NCI-H524 (cell line): ENCODE measurements at regions not wholly inside any gene's neighbourhood (a gene's known extent, or its start where the extent isn't known, plus 50 kb on each side); places are given as distances from the start of the nearest gene placed in this dataset.

ENCODE experiments used
- DNase-seq, 2 experiments: peaks; one replicate each; lab custom pipeline; 2025; lab: John Stamatoyannopoulos, UW

DNA sequence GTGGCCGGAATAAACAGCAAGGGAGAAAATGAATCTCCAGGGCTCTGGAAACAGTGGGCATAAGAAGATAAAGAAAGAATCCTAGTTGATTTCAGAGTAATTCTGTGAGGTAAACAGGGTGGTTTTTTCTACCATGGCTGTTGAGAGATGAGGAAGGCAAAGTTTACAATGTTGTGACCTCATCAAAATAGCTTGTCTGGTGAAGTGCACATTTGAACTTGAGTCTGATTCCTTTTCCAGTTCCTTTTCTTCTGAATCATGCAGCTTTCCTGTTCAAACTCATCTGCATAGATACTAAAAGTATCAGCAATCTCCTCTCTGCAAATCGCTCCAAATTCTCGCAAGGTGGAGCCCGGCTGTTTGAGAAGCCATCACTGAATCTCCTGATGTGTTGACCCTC lies 161.7 kb downstream of the PLPP3 start:
- no peak for DNase-seq

DNA sequence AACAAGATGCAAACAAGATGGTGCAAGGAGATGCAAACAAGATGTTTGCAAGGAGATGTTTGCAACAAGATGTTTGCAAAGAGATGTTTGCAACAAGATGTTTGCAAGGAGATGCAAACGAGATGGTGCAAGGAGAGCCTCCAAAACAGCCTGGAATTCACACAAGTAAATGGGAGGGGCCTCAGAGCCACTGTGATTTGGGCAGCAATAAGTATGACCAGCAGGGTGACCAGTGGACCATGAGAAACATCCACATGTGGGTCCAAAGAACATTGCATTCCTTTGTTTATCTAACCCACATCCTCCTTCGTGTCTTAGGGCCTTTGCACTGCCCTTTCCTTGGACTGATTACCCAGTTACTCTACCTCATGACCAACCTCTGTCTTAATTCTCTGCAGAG lies 162.9 kb downstream of the PLPP3 start:
- no peak for DNase-seq

GRCh38 chr1:56415720-56416119 lies 163.6 kb downstream of the PLPP3 start:
- DNase-seq, result no peak

- DNase-seq, result no peak
Observed at GRCh38 chr1:56415258-56415657, 164.1 kb downstream of the PLPP3 start.

- DNase-seq, result no peak
Observed at GRCh38 chr1:56414728-56415224, 164.6 kb downstream of the PLPP3 start.

DNA sequence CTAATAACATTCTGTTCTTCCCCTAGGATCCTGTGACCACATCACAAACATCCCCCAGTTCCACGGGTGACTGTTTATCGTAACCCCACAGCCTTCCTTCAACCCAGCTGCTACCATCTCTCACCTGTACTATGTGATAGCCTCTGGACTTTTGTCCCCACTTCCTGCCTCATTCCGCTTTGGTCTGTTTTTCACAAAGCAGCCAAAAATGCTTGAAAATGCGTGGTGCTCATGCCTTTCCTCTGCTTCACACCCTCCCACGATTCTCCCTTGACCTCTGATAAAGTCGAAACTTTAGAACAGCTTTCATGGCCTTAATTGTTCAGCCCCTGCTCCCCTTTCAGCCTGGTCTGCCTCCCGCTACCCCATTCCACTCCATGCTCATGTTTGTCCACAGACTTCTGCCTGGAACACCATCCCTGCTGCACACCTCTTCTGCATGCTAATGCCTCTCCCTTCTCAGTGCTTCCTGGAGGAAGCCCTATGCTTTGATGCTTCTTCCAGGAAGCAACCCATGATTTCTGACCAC lies 165.6 kb downstream of the PLPP3 start:
- no peak for DNase-seq

GRCh38 chr1:56411484-56412180 lies 167.7 kb downstream of the PLPP3 start:
- no peak for DNase-seq

- DNase-seq, result no peak
Observed at GRCh38 chr1:56411021-56411420, 168.3 kb downstream of the PLPP3 start.

DNA sequence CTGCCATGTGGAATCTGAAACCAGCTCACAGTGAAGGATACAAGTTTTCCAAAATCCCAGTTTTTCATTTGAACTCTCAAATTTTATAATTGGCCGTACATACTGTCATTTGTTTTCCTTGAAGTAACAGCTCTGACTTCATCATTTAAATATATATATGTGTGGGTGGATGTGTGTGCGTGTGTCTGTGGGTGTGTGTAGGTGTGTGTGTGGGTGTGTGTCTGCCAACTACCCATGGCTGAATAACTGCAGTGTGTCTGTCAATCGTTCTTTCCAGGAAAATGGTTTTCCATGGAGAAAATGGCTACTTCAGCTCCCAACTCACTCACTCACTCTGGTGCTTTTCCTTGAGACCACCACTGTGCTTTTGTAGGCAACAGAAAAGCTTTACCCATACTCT lies 169.0 kb downstream of the PLPP3 start:
- no peak for DNase-seq

GRCh38 chr1:56409112-56409691 lies 170.2 kb downstream of the PLPP3 start:
- DNase-seq, result peak in 1 of 2 experiments; percentile 23

- DNase-seq, result no peak
Observed at GRCh38 chr1:56406821-56407220, 172.5 kb downstream of the PLPP3 start.

DNA sequence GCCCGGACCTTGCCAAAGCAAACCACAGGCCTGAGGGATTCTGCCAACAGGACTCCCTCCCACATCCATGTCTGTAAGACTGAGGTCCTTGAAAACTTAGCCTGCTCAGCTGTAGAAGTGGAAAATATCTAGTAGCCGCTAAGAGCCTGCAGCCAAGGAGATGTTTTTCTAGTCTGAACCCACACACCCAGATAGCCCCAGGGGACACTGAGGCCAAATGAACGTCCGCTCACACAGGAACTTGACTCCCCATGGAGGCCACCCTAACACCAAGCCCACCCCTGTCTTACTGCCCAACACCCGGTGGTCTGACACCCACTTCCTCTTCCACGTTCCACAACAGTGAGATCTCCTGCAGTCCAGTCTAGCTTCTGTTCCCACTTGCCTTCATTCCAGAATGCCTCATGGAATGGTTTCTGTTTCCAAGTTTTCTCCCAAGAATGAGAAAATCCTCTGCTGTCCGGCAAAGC lies 174.8 kb downstream of the PLPP3 start:
- DNase-seq, result no peak

- DNase-seq, result peak; percentile 27 to 38
Observed at GRCh38 chr1:56404066-56404465, 175.3 kb downstream of the PLPP3 start.

DNA sequence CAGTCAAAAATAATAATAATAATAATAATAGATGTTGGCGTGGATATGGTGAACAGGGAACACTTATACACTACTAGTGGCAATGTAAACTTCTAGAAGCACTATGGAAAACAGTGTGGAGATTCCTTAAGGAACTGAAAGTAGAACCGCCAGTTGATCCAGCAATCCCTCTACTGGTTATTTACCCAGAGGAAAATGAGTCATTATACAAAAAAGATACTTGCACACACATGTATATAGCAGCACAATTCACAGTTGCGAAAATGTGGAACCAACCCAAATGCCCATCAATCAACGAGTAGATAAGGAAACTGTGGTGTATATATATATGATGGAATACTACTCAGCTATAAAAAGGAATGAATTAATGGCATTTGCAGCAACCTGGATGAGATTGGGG lies 176.0 kb downstream of the PLPP3 start:
- DNase-seq, result no peak

DNA sequence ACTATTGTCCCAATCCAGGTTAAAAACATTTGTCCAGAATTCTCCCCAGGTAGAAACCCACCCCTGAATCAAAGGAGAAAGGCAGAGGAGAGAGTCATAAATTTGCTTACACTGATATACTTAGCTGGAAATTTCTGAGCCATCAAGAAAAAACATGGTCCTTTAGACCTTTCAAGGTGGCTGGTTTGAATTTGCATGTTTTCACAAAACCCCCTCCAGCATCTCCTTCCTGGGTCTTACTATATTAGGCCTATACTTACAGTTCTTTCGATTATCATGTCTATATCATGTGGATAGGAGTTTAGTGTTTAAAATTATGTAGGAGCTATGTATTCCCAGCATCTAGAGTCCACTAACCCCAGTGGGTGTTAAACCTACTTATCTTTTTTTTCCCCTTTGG lies 178.2 kb downstream of the PLPP3 start:
- DNase-seq, result no peak

GRCh38 chr1:56400526-56400925 lies 178.8 kb downstream of the PLPP3 start:
- DNase-seq, result no peak

DNA sequence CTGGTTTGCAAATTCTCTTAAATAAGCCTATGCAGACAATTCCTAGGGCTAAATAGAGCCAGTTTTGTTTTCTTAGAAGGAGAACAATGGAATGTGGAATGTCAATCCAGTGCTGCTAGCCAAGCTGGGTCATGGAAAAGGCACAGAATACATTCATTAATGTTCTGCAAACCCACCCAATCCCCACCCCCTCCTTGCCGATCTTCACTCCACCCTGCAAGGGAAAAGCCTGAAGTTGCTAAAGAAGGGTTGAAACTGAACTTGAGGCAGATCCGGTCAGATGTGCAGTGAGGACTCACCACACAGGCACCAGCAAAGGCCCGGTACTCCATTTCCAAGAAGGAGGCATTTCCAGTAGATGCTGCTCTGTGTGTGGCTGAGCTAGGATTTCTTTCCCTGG lies 179.6 kb downstream of the PLPP3 start:
- DNase-seq, result no peak

- no peak for DNase-seq
Observed at GRCh38 chr1:56399326-56399725, 180.0 kb downstream of the PLPP3 start.

- no peak for DNase-seq
Observed at GRCh38 chr1:56397811-56398231, 181.5 kb downstream of the PLPP3 start.

GRCh38 chr1:56397409-56397808 lies 182.0 kb downstream of the PLPP3 start:
- no peak for DNase-seq

DNA sequence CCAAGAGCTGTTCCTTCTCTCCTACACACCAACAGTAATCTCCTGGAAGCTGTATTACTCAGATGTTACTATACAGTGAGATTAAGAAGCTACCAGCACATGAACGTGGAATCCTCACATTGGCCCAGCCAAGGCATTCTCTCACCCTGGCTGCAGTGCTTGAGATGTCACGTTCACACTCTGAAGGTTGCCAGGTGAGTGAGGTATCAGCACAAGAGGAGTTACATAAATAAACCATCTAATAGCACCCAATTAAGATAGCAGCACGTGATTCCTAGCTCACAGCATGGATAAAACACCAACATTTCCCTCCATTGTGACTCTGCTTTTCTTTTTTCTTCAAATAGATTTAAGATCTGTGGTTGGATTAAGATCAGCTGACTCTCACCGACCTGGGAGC lies 182.8 kb downstream of the PLPP3 start:
- DNase-seq, result peak in 1 of 2 experiments; percentile 31

DNA sequence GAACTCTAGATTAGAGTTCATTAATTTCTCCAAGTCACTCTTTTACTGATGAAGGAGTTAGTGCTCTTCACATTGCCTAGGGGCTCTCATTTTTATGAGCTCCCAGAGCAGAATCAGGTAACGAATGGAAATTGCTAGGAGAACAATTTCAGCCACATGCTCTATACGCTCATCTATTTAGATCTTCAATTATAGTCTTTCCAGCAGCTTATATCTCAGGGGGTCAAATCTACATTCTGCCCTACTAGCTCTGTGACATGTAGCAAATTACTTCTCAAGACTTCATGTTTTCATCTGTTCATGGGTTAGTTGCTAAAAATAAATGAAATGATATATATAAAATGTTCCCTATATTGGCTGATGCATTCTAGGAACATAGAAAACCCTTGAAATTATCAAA lies 183.6 kb downstream of the PLPP3 start:
- no peak for DNase-seq

- DNase-seq, result no peak
Observed at GRCh38 chr1:56394298-56394697, 185.1 kb downstream of the PLPP3 start.
